ENCODE measurements at regions not wholly inside any gene's neighbourhood (a gene's known extent, or its start where the extent isn't known, plus 50 kb on each side); places are given as distances from the start of the nearest gene placed in this dataset.

DNA sequence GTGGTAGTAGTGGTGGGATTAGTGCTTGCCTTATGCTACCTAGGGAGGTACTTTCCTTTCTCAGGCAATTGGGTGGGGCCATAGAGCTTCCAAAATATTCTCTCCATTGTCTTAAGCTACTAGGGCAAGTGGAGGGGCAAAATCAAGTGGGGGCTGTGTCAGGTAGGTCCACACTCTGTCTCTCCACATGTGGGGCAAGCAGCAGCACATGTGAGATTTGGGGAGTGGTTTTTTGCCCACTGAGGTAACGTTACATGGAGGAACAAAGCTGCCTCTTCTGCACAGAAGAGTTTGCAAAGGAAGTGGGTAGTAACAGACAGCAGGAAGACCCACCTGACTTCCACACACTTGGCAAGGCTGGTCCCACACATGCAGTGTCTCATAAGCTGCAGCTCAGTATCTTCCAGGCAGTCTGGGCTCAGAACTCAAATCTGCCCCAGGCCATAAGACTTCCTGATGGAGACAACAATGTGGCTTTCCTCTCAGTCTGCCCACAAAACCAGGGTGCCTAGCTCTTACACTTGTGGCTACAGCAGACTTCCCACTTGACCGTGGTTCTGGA, 1581.5 kb upstream of the PCDH20 start:
- Mint-ChIP-seq H3K36me3 (ENCODE audit: low read depth) (no peaks in the 10 kb centered on the region), H3K27me3 (ENCODE audit: insufficient read depth, low read depth, poor library complexity) (no peaks in the 10 kb centered on the region), H3K9me3 (0 out of 3 replicates have a peak, but pooled peaks cover 1% of the 10 kb centered on the region), H3K4me3 (no peak overlapping the region), H3K27ac (no peak overlapping the region), H3K4me1 (no peaks in the 10 kb centered on the region)
- H3F3A ChIP-seq (replicated peaks; ENCODE audit: low read depth): no peaks in the 10 kb centered on the region
- no peak overlapping the region for H3K4me2 ChIP-seq
- H3K4me1 ChIP-seq (ENCODE audit: insufficient read depth): no peaks in the 10 kb centered on the region
- TF ChIP-seq CREB1 (CRISPR knock-in tag; IDR thresholded peaks at IDR 0.05; ENCODE audit: low read depth): no peak
- no peaks in the 10 kb centered on the region for H4K20me1 ChIP-seq (replicated peaks; ENCODE audit: insufficient read depth)
- H3K27ac ChIP-seq (ENCODE audit: low read depth): no peak overlapping the region
- H3K4me3 ChIP-seq: no peak overlapping the region
- no peaks in the 10 kb centered on the region; the same call in 1 of the 2 replicates for H3K9me2 ChIP-seq (ENCODE audit: insufficient read depth)
- no peak overlapping the region; the same call in 1 of the 2 replicates for H2AFZ ChIP-seq
- H3K27me3 ChIP-seq (ENCODE audit: insufficient read depth): no peaks in the 10 kb centered on the region
- no peaks in the 10 kb centered on the region for H3K79me2 ChIP-seq (replicated peaks; ENCODE audit: insufficient read depth)
- DNase-seq (ENCODE audit: low spot score) (no peak), ATAC-seq (no peak)
- H3K36me3 ChIP-seq (ENCODE audit: insufficient read depth): no peaks in the 10 kb centered on the region

DNA sequence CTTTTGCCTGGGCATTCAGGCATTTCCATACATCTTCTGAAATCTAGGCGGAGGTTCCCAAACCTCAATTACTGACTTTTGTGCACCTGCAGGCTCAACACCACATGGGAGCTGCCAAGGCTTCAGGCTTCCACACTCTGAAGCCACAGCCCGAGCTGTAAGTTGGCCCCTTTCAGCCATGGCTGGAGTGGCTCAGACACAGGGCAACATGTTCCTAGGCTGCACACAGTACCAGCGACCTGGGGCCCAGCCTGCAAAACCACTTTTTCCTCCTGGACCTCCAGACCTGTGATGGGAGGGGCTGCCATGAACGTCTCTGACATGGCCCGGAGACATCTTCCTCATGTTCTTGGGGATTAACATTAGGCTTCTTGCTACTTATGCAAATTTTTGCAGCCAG, 1558.2 kb upstream of the PCDH20 start:
- no peaks in the 10 kb centered on the region for H3K27me3 ChIP-seq (ENCODE audit: insufficient read depth)
- H3K4me1 Mint-ChIP-seq: no peaks in the 10 kb centered on the region
- DNase-seq (ENCODE audit: low spot score): no peak
- H3K9me2 ChIP-seq (ENCODE audit: insufficient read depth): peaks cover 7% of the 10 kb centered on the region; the same call in 1 of the 2 replicates
- no peaks in the 10 kb centered on the region for H3K4me1 ChIP-seq (ENCODE audit: insufficient read depth)
- no peaks in the 10 kb centered on the region for H4K20me1 ChIP-seq (replicated peaks; ENCODE audit: insufficient read depth)
- no peaks in the 10 kb centered on the region for H3K79me2 ChIP-seq (replicated peaks; ENCODE audit: insufficient read depth)
- H3K27me3 Mint-ChIP-seq (ENCODE audit: insufficient read depth, low read depth, poor library complexity): no peaks in the 10 kb centered on the region
- peaks cover 15% of the 10 kb centered on the region; the same call in 2 of the 3 replicates for H3K36me3 Mint-ChIP-seq (ENCODE audit: low read depth)
- H3K36me3 ChIP-seq (ENCODE audit: insufficient read depth): no peaks in the 10 kb centered on the region; the same call in 1 of the 2 replicates
- no peak overlapping the region for H2AFZ ChIP-seq
- peaks cover 18% of the 10 kb centered on the region for H3K9me3 Mint-ChIP-seq
- no peak overlapping the region for H3K4me3 ChIP-seq
- H3K27ac Mint-ChIP-seq: no peak overlapping the region
- H3K27ac ChIP-seq (ENCODE audit: low read depth): no peak overlapping the region
- no peak overlapping the region for H3K4me3 Mint-ChIP-seq
- H3F3A ChIP-seq (replicated peaks; ENCODE audit: low read depth): no peaks in the 10 kb centered on the region
- no peak for ATAC-seq
- H3K4me2 ChIP-seq: no peak overlapping the region
- TF ChIP-seq, protein P1, sequence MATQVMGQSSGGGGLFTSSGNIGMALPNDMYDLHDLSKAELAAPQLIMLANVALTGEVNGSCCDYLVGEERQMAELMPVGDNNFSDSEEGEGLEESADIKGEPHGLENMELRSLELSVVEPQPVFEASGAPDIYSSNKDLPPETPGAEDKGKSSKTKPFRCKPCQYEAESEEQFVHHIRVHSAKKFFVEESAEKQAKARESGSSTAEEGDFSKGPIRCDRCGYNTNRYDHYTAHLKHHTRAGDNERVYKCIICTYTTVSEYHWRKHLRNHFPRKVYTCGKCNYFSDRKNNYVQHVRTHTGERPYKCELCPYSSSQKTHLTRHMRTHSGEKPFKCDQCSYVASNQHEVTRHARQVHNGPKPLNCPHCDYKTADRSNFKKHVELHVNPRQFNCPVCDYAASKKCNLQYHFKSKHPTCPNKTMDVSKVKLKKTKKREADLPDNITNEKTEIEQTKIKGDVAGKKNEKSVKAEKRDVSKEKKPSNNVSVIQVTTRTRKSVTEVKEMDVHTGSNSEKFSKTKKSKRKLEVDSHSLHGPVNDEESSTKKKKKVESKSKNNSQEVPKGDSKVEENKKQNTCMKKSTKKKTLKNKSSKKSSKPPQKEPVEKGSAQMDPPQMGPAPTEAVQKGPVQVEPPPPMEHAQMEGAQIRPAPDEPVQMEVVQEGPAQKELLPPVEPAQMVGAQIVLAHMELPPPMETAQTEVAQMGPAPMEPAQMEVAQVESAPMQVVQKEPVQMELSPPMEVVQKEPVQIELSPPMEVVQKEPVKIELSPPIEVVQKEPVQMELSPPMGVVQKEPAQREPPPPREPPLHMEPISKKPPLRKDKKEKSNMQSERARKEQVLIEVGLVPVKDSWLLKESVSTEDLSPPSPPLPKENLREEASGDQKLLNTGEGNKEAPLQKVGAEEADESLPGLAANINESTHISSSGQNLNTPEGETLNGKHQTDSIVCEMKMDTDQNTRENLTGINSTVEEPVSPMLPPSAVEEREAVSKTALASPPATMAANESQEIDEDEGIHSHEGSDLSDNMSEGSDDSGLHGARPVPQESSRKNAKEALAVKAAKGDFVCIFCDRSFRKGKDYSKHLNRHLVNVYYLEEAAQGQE (IDR thresholded peaks at IDR 0.05; ENCODE audit: unreplicated experiment): no peak
- TF ChIP-seq CREB1 (CRISPR knock-in tag; IDR thresholded peaks at IDR 0.05; ENCODE audit: low read depth): no peak
- no peak for TF ChIP-seq JUNB (IDR thresholded peaks at IDR 0.05; ENCODE audit: unreplicated experiment)
- no peak for TF ChIP-seq ZNF114 (CRISPR knock-in tag; IDR thresholded peaks at IDR 0.05)
- no peak for TF ChIP-seq POLR2AphosphoS5 (IDR thresholded peaks at IDR 0.05; ENCODE audit: low read depth)
- TF ChIP-seq EZH2 (IDR thresholded peaks at IDR 0.05; ENCODE audit: low read depth, unreplicated experiment): no peak
- TF ChIP-seq ZNF331 (CRISPR knock-in tag; IDR thresholded peaks at IDR 0.05; ENCODE audit: low read depth): no peak
- TF ChIP-seq STAT1 (IDR thresholded peaks at IDR 0.05; ENCODE audit: unreplicated experiment): no peak
- TF ChIP-seq EZH2phosphoT487 (IDR thresholded peaks at IDR 0.05; ENCODE audit: unreplicated experiment): no peak
- TF ChIP-seq, protein P2, sequence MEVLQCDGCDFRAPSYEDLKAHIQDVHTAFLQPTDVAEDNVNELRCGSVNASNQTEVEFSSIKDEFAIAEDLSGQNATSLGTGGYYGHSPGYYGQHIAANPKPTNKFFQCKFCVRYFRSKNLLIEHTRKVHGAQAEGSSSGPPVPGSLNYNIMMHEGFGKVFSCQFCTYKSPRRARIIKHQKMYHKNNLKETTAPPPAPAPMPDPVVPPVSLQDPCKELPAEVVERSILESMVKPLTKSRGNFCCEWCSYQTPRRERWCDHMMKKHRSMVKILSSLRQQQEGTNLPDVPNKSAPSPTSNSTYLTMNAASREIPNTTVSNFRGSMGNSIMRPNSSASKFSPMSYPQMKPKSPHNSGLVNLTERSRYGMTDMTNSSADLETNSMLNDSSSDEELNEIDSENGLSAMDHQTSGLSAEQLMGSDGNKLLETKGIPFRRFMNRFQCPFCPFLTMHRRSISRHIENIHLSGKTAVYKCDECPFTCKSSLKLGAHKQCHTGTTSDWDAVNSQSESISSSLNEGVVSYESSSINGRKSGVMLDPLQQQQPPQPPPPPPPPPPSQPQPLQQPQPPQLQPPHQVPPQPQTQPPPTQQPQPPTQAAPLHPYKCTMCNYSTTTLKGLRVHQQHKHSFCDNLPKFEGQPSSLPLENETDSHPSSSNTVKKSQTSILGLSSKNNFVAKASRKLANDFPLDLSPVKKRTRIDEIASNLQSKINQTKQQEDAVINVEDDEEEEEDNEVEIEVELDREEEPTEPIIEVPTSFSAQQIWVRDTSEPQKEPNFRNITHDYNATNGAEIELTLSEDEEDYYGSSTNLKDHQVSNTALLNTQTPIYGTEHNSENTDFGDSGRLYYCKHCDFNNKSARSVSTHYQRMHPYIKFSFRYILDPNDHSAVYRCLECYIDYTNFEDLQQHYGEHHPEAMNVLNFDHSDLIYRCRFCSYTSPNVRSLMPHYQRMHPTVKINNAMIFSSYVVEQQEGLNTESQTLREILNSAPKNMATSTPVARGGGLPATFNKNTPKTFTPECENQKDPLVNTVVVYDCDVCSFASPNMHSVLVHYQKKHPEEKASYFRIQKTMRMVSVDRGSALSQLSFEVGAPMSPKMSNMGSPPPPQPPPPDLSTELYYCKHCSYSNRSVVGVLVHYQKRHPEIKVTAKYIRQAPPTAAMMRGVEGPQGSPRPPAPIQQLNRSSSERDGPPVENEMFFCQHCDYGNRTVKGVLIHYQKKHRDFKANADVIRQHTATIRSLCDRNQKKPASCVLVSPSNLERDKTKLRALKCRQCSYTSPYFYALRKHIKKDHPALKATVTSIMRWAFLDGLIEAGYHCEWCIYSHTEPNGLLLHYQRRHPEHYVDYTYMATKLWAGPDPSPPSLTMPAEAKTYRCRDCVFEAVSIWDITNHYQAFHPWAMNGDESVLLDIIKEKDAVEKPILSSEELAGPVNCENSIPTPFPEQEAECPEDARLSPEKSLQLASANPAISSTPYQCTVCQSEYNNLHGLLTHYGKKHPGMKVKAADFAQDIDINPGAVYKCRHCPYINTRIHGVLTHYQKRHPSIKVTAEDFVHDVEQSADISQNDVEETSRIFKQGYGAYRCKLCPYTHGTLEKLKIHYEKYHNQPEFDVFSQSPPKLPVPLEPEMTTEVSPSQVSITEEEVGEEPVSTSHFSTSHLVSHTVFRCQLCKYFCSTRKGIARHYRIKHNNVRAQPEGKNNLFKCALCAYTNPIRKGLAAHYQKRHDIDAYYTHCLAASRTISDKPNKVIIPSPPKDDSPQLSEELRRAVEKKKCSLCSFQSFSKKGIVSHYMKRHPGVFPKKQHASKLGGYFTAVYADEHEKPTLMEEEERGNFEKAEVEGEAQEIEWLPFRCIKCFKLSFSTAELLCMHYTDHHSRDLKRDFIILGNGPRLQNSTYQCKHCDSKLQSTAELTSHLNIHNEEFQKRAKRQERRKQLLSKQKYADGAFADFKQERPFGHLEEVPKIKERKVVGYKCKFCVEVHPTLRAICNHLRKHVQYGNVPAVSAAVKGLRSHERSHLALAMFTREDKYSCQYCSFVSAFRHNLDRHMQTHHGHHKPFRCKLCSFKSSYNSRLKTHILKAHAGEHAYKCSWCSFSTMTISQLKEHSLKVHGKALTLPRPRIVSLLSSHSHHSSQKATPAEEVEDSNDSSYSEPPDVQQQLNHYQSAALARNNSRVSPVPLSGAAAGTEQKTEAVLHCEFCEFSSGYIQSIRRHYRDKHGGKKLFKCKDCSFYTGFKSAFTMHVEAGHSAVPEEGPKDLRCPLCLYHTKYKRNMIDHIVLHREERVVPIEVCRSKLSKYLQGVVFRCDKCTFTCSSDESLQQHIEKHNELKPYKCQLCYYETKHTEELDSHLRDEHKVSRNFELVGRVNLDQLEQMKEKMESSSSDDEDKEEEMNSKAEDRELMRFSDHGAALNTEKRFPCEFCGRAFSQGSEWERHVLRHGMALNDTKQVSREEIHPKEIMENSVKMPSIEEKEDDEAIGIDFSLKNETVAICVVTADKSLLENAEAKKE (CRISPR knock-in tag; IDR thresholded peaks at IDR 0.05): no peak
- TF ChIP-seq NANOG (IDR thresholded peaks at IDR 0.05; ENCODE audit: borderline replicate concordance): no peak
- TF ChIP-seq, protein P3, sequence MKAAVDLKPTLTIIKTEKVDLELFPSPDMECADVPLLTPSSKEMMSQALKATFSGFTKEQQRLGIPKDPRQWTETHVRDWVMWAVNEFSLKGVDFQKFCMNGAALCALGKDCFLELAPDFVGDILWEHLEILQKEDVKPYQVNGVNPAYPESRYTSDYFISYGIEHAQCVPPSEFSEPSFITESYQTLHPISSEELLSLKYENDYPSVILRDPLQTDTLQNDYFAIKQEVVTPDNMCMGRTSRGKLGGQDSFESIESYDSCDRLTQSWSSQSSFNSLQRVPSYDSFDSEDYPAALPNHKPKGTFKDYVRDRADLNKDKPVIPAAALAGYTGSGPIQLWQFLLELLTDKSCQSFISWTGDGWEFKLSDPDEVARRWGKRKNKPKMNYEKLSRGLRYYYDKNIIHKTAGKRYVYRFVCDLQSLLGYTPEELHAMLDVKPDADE (IDR thresholded peaks at IDR 0.05): no peak

Measured in GM23338 (cell line).